NCI-H524 (cell line): ENCODE measurements at regions not wholly inside any gene's neighbourhood (a gene's known extent, or its start where the extent isn't known, plus 50 kb on each side); places are given as distances from the start of the nearest gene placed in this dataset.

ENCODE experiments used
- DNase-seq, 2 experiments: peaks; one replicate each; lab custom pipeline; 2025; lab: John Stamatoyannopoulos, UW

- no peak for DNase-seq
These were observed 53.8 kb upstream of the VCX start for GRCh38 chrX:7789200-7789599.

DNA sequence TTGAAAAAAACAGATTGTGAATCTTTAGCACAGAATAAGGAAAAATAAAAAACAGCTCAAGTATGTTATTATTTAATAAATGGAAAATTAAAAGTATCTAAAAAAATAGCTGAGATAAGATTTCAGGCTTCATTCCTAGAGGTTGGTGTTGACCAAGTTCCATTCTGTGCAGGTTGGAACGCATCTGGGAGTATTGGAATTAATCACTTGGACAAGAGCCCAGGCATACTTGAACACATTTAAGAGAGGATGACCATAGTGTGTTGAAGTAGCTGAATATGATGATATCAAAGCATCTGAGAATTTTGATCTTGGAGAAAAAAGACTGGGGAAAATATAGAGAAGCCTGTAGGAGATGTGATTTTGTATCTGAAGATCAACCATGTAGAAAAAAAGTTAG lies 54.6 kb upstream of the VCX start:
- peak; percentile 15 to 44 for DNase-seq

- no peak for DNase-seq
These were observed 55.3 kb upstream of the VCX start for GRCh38 chrX:7787714-7788113.

- DNase-seq, result no peak
These were observed 58.4 kb upstream of the VCX start for GRCh38 chrX:7784580-7784979.

- no peak for DNase-seq
These were observed 63.3 kb upstream of the VCX start for GRCh38 chrX:7779644-7780043.

GRCh38 chrX:7775987-7776386 lies 67.0 kb upstream of the VCX start:
- DNase-seq, result no peak

GRCh38 chrX:7771788-7772438 lies 71.1 kb upstream of the VCX start:
- DNase-seq, result no peak

GRCh38 chrX:7759830-7760229 lies 83.1 kb upstream of the VCX start:
- no peak for DNase-seq

DNA sequence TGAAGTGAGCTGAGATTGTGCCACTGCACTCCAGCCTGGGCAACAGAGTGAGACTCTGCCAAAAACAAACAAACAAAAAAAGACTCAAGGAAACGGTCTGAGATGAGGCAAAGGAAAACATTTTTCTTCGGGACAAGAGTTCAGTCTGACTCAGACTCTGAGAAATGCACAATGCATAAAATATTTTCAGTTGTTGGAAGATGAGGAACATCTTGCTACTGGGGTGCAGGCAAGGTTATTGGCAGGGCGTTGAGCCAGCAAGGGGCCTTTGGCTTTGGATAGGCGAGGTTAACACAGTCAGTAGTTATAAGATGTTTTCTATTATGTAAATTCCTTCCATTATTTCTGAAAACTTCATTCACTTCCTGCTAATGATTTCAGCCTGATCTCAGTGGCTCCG lies 96.1 kb upstream of the VCX start:
- no peak for DNase-seq

- no peak for DNase-seq
These were observed 112.9 kb upstream of the VCX start for GRCh38 chrX:7730071-7730470.

- DNase-seq, result no peak
These were observed 122.5 kb upstream of the VCX start for GRCh38 chrX:7720519-7720918.

GRCh38 chrX:7714351-7714750 lies 128.6 kb upstream of the VCX start:
- DNase-seq, result no peak

- DNase-seq, result no peak
These were observed 131.8 kb upstream of the VCX start for GRCh38 chrX:7711167-7711566.

GRCh38 chrX:7709845-7710244 lies 133.1 kb upstream of the VCX start:
- DNase-seq, result peak in 1 of 2 experiments; percentile 20

- DNase-seq, result peak in 1 of 2 experiments; percentile 32
These were observed 136.9 kb upstream of the VCX start for GRCh38 chrX:7706032-7706431.

DNA sequence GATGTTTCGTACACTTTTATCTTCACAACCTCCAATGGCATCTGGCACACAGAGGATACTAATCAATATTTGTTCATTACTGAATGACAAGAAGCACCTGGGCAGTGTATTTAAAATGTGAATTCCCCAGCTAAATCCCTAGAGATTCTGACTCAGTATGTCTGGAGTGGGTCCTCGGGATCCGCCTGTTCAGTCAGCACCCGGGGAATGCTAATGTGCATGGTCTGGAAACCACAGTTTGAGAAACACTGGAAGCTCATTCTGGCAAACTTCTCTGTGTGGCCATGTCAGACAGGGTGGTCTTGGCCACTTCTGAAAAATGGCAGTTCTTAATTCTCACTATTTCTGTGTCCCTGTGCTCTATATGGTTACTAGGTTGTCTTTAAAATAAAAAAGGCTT lies 138.8 kb upstream of the VCX start:
- DNase-seq, result no peak

DNA sequence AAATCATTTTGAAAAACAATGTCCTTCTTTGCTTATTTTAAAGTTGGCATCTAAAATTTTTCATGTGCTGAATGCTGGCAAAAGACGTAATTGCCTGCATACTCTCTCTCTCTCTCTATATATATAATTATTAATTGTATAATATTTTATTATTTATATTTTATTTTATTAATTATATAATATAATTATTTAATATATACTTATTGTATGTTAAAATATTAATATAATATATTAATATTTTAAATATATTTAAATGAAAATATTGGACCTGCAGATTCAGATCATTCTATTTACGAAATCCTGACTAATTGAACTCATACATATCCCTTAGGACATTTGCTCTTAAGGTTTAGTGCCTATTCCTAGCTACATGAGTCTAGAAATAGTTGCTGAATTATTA lies 144.7 kb upstream of the VCX start:
- DNase-seq, result no peak

- DNase-seq, result no peak
These were observed 152.1 kb upstream of the VCX start for GRCh38 chrX:7690842-7691241.

GRCh38 chrX:7689791-7690412 lies 153.1 kb upstream of the VCX start:
- no peak for DNase-seq

DNA sequence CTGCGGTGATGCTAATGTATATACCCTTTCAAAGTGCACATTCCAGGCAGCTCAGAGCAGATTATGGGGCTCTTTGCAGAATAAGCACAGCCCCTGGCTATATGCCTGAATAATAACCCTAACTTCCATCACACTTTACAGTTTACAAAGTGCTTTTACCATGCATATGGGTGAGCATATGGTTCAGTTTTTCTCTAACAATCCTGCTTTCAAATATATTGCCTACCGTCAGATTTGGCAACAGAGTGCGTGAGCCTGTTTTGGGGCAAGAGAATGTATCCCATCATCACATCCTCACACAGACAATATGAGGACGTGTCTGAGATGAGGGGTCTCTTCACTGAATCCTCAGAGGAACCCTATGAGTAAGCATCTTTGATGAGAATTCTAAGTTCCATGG lies 162.8 kb upstream of the VCX start:
- peak in 1 of 2 experiments; percentile 24 for DNase-seq

DNA sequence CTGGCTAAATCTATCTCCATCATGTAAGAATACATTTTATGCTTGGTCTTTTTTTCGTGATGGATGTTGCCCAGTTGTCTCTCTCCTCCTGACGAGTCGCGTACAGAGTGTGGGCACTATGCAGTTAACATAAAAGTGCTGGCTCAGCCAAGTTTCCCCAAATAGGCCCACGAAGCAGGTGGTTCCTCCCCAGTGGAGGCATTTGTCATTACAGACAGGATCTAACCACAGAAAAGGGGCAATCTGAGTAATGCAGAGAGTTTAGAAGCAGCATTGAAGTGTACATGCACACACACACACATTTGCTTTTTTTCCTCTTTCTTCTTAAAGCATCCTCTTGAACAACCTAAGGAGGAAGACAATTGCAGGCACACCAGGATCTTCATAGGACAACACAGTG lies 188.7 kb upstream of the VCX start:
- no peak for DNase-seq

- peak in 1 of 2 experiments; percentile 36 for DNase-seq
These were observed 195.1 kb upstream of the VCX start for GRCh38 chrX:7647831-7648230.

GRCh38 chrX:7641141-7641540 lies 201.8 kb upstream of the VCX start:
- DNase-seq, result no peak

GRCh38 chrX:7640392-7640791 lies 202.6 kb upstream of the VCX start:
- DNase-seq, result no peak
